Astrocyte (in vitro differentiated cells and primary cell): ENCODE measurements at regions not wholly inside any gene's neighbourhood (a gene's known extent, or its start where the extent isn't known, plus 50 kb on each side); places are given as distances from the start of the nearest gene placed in this dataset.

Experiments
- DNase-seq: peaks from one replicate; pipeline ENCODE4 v3.0.0-alpha.2; 2010; ENCODE audit warnings: low read depth
- FAIRE-seq: peaks from 2 replicates; lab custom pipeline; 2011; peaks lifted over from hg19 to GRCh38; lab: Jason Lieb, UNC
- H2AFZ ChIP-seq: 2 replicates; pipeline ENCODE4 v1.6.0; 2012; ENCODE audit warnings: low read depth, low read length, inconsistent platforms
- H3K27ac ChIP-seq: 2 replicates; pipeline ENCODE4 v1.5.1; 2011; ENCODE audit warnings: low read depth, low read length, inconsistent platforms
- H3K27me3 ChIP-seq: 2 replicates; pipeline ENCODE4 v1.6.0; 2011; ENCODE audit warnings: low read length, inconsistent platforms; ENCODE audit not compliant: insufficient read depth
- H3K36me3 ChIP-seq: 2 replicates; pipeline ENCODE4 v1.5.1; 2011; ENCODE audit warnings: low read length, inconsistent platforms; ENCODE audit not compliant: insufficient read depth
- H3K4me1 ChIP-seq: 2 replicates; pipeline ENCODE4 v1.5.1; 2011; ENCODE audit warnings: low read length, inconsistent platforms; ENCODE audit not compliant: insufficient read depth
- H3K4me2 ChIP-seq: 2 replicates; pipeline ENCODE4 v1.6.0; 2012; ENCODE audit warnings: low read length, inconsistent platforms
- H3K4me3 ChIP-seq: 2 replicates; pipeline ENCODE4 v1.5.1; 2011; ENCODE audit warnings: low read depth, mild to moderate bottlenecking, low read length, inconsistent platforms; ENCODE audit not compliant: insufficient read depth
- H3K79me2 ChIP-seq: 2 replicates; pipeline ENCODE4 v1.6.0; 2012; ENCODE audit warnings: mild to moderate bottlenecking, low read length, inconsistent platforms; ENCODE audit not compliant: insufficient read depth
- H3K9ac ChIP-seq: 2 replicates; pipeline ENCODE4 v1.6.0; 2012; ENCODE audit warnings: mild to moderate bottlenecking, low read length, inconsistent platforms
- H3K9me3 ChIP-seq: 2 replicates; pipeline ENCODE4 v1.5.1; 2012; ENCODE audit warnings: low read depth, mild to moderate bottlenecking, low read length, inconsistent platforms; ENCODE audit not compliant: insufficient read depth
- H4K20me1 ChIP-seq: 2 replicates; pipeline ENCODE4 v1.6.0; 2012; ENCODE audit warnings: low read length, inconsistent platforms; ENCODE audit not compliant: insufficient read depth
- H3K27ac Mint-ChIP-seq: one replicate; pipeline ENCODE4 v1.8.0; 2021; ENCODE audit warnings: mild to moderate bottlenecking, mixed read lengths; ENCODE audit not compliant: unreplicated experiment
- H3K27me3 Mint-ChIP-seq: one replicate; pipeline ENCODE4 v1.8.0; 2021; ENCODE audit warnings: low read depth, mixed read lengths; ENCODE audit not compliant: unreplicated experiment
- H3K36me3 Mint-ChIP-seq: one replicate; pipeline ENCODE4 v1.8.0; 2021; ENCODE audit warnings: low read depth, mixed read lengths; ENCODE audit not compliant: unreplicated experiment
- H3K4me1 Mint-ChIP-seq: one replicate; pipeline ENCODE4 v1.8.0; 2021; ENCODE audit warnings: low read depth, mixed read lengths; ENCODE audit not compliant: unreplicated experiment
- H3K4me3 Mint-ChIP-seq: one replicate; pipeline ENCODE4 v1.8.0; 2021; ENCODE audit warnings: mild to moderate bottlenecking, moderate library complexity, mixed read lengths; ENCODE audit not compliant: unreplicated experiment
- H3K9me3 Mint-ChIP-seq: one replicate; pipeline ENCODE4 v1.8.0; 2021; ENCODE audit warnings: mild to moderate bottlenecking, mixed read lengths; ENCODE audit not compliant: unreplicated experiment
- EZH2 ChIP-seq: IDR thresholded peaks from 2 replicates; pipeline ENCODE4 v1.6.1; 2012; ENCODE audit warnings: mild to moderate bottlenecking, low read length, inconsistent platforms; ENCODE audit not compliant: insufficient read depth
- TF ChIP-seq, protein P1 (sequence below): IDR thresholded peaks from 2 replicates; pipeline ENCODE4 v1.5.1; 2011; ENCODE audit warnings: low read depth, mild to moderate bottlenecking, inconsistent platforms, low read length, moderate library complexity; ENCODE audit not compliant: insufficient read depth

DNA sequence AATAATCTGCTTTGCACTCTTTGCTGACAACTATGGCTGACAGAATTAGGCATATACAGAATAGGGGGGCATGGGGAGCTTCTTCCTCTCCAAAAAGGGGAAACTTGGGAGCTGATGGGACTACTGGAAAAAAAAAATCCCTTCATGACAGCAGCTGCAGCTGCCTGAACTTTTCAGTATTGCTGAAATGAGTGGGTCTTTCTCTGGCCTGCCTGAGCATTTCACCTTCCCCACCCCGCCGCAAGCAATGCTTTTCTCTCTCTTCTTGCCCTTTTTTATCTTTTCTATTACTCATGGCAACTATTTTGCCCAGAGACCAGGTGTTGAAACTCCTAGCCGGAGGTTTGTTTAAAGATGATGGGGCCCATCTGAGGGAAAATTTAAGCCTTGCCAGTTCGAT is 244.9 kb downstream of the SEMA3D start:
- Histone ChIP-seq H3K79me2 (no peaks in the 10 kb centered on the region), H3K4me3 (no peak overlapping the region), H3K4me1 (no peaks in the 10 kb centered on the region), H4K20me1 (no peaks in the 10 kb centered on the region), H3K27ac (no peak overlapping the region), H3K4me2 (no peak overlapping the region), H2AFZ (no peak overlapping the region), H3K9me3 (no peaks in the 10 kb centered on the region), H3K9ac (no peak overlapping the region), H3K36me3 (no peaks in the 10 kb centered on the region), H3K27me3 (no peaks in the 10 kb centered on the region)
- Mint-ChIP-seq H3K27me3 (no peaks in the 10 kb centered on the region), H3K4me1 (no peaks in the 10 kb centered on the region), H3K9me3 (no peaks in the 10 kb centered on the region), H3K27ac (no peak overlapping the region), H3K4me3 (no peak overlapping the region), H3K36me3 (no peaks in the 10 kb centered on the region)
- no peak for FAIRE-seq
- TF ChIP-seq EZH2 = no peak
- TF ChIP-seq, protein P1, sequence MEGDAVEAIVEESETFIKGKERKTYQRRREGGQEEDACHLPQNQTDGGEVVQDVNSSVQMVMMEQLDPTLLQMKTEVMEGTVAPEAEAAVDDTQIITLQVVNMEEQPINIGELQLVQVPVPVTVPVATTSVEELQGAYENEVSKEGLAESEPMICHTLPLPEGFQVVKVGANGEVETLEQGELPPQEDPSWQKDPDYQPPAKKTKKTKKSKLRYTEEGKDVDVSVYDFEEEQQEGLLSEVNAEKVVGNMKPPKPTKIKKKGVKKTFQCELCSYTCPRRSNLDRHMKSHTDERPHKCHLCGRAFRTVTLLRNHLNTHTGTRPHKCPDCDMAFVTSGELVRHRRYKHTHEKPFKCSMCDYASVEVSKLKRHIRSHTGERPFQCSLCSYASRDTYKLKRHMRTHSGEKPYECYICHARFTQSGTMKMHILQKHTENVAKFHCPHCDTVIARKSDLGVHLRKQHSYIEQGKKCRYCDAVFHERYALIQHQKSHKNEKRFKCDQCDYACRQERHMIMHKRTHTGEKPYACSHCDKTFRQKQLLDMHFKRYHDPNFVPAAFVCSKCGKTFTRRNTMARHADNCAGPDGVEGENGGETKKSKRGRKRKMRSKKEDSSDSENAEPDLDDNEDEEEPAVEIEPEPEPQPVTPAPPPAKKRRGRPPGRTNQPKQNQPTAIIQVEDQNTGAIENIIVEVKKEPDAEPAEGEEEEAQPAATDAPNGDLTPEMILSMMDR = no peak
- no peak for DNase-seq

- H2AFZ ChIP-seq = no peak overlapping the region
- Mint-ChIP-seq H3K36me3 (no peaks in the 10 kb centered on the region), H3K27me3 (no peaks in the 10 kb centered on the region), H3K9me3 (no peaks in the 10 kb centered on the region), H3K4me3 (no peak overlapping the region), H3K4me1 (no peaks in the 10 kb centered on the region), H3K27ac (no peak overlapping the region)
- H3K27ac ChIP-seq = no peak overlapping the region
- no peaks in the 10 kb centered on the region for H4K20me1 ChIP-seq
- H3K4me2 ChIP-seq = no peak overlapping the region
- TF ChIP-seq, protein P1 = no peak
- TF ChIP-seq EZH2 = no peak
- FAIRE-seq (no peak), DNase-seq (no peak)
- no peak overlapping the region for H3K9ac ChIP-seq
- H3K27me3 ChIP-seq = no peaks in the 10 kb centered on the region
- H3K79me2 ChIP-seq = no peaks in the 10 kb centered on the region
- no peaks in the 10 kb centered on the region for H3K4me1 ChIP-seq
- no peaks in the 10 kb centered on the region for H3K36me3 ChIP-seq
- H3K9me3 ChIP-seq = no peaks in the 10 kb centered on the region
- H3K4me3 ChIP-seq = no peak overlapping the region
These were observed 245.6 kb downstream of the SEMA3D start for GRCh38 chr7:84941291-84941690.

- Mint-ChIP-seq H3K27ac (no peak overlapping the region), H3K36me3 (no peaks in the 10 kb centered on the region)
- no peak for FAIRE-seq
These were observed 247.0 kb downstream of the SEMA3D start for GRCh38 chr7:84939888-84940287.

More at GRCh38 chr7:84939888-84940287, 247.0 kb downstream of the SEMA3D start:
- no peaks in the 10 kb centered on the region for H3K4me1 Mint-ChIP-seq
- Histone ChIP-seq H3K9me3 (no peaks in the 10 kb centered on the region), H3K4me1 (no peaks in the 10 kb centered on the region), H3K36me3 (no peaks in the 10 kb centered on the region), H3K4me2 (no peak overlapping the region), H2AFZ (no peak overlapping the region), H3K27ac (no peak overlapping the region), H3K4me3 (no peak overlapping the region), H3K79me2 (no peaks in the 10 kb centered on the region), H4K20me1 (no peaks in the 10 kb centered on the region), H3K27me3 (no peaks in the 10 kb centered on the region), H3K9ac (no peak overlapping the region)
- TF ChIP-seq, protein P1 = no peak
- no peak for TF ChIP-seq EZH2
- no peaks in the 10 kb centered on the region for H3K27me3 Mint-ChIP-seq
- no peaks in the 10 kb centered on the region for H3K9me3 Mint-ChIP-seq
- DNase-seq = no peak
- no peak overlapping the region for H3K4me3 Mint-ChIP-seq
